Vagina (tissue), 2 donors: ENCODE measurements at regions not wholly inside any gene's neighbourhood (a gene's known extent, or its start where the extent isn't known, plus 50 kb on each side); places are given as distances from the start of the nearest gene placed in this dataset.

Experiments
- CTCF ChIP-seq, 3 experiments: fragments of 450-650 bp in 2 of 3; fragments of 200-600 bp in 1 of 3; sonication (generic) in 1 of 3; IDR thresholded peaks; one replicate each; pipeline ENCODE4 v1.5.1; 2017 to 2019; ENCODE audit warnings: antibody characterized with exemption in 3 of 3, mild to moderate bottlenecking in 2 of 3, moderate library complexity in 2 of 3
- POLR2A ChIP-seq, 2 donors: fragments of 450-650 bp; IDR thresholded peaks; one replicate each; pipeline ENCODE4 v1.6.1; 2017; ENCODE audit warnings: antibody characterized with exemption in 2 of 2, mild to moderate bottlenecking in 2 of 2, moderate library complexity in 2 of 2

- TF ChIP-seq CTCF (IDR thresholded peaks at IDR 0.05): no peak
- no peak for TF ChIP-seq POLR2A (IDR thresholded peaks at IDR 0.05)
Measured at GRCh38 chr2:66271777-66272176, 163.1 kb upstream of the MEIS1 start.
